ENCODE measurements at regions not wholly inside any gene's neighbourhood (a gene's known extent, or its start where the extent isn't known, plus 50 kb on each side); places are given as distances from the start of the nearest gene placed in this dataset.

- POLR2A ChIA-PET (ENCODE audit: unreplicated experiment) = no interaction called here
- Histone ChIP-seq H3K4me1 (ENCODE audit: insufficient read depth, low read length) (no peaks in the 10 kb centered on the region), H3K9me3 (ENCODE audit: low read length) (no peaks in the 10 kb centered on the region), H3K27ac (ENCODE audit: low read length) (no peak overlapping the region), H3K4me2 (ENCODE audit: low read length) (no peak overlapping the region), H3K9me2 (replicated peaks; ENCODE audit: low read length) (no peaks in the 10 kb centered on the region), H3K79me2 (ENCODE audit: low read length) (no peaks in the 10 kb centered on the region), H3K36me3 (ENCODE audit: low read depth, low read length) (no peaks in the 10 kb centered on the region), H3K4me3 (ENCODE audit: low read length) (no peak overlapping the region), H3K27me3 (ENCODE audit: low read length) (peaks cover 10% of the 10 kb centered on the region; the same call in 1 of the 2 replicates), H3F3A (ENCODE audit: low read length, unreplicated experiment) (no peaks in the 10 kb centered on the region), H2AFZ (ENCODE audit: low read length) (no peak overlapping the region), H4K20me1 (ENCODE audit: low read length) (no peaks in the 10 kb centered on the region), H3K9ac (ENCODE audit: low read length) (no peak overlapping the region)
- TF ChIP-seq EZH2 (IDR thresholded peaks at IDR 0.05; ENCODE audit: low read length, unreplicated experiment) = no peak
- TF ChIP-seq EZH2phosphoT487 (IDR thresholded peaks at IDR 0.05; ENCODE audit: borderline replicate concordance, low read length) = no peak
- TF ChIP-seq, protein P1, sequence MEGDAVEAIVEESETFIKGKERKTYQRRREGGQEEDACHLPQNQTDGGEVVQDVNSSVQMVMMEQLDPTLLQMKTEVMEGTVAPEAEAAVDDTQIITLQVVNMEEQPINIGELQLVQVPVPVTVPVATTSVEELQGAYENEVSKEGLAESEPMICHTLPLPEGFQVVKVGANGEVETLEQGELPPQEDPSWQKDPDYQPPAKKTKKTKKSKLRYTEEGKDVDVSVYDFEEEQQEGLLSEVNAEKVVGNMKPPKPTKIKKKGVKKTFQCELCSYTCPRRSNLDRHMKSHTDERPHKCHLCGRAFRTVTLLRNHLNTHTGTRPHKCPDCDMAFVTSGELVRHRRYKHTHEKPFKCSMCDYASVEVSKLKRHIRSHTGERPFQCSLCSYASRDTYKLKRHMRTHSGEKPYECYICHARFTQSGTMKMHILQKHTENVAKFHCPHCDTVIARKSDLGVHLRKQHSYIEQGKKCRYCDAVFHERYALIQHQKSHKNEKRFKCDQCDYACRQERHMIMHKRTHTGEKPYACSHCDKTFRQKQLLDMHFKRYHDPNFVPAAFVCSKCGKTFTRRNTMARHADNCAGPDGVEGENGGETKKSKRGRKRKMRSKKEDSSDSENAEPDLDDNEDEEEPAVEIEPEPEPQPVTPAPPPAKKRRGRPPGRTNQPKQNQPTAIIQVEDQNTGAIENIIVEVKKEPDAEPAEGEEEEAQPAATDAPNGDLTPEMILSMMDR (conservative IDR thresholded peaks at IDR 0.05; ENCODE audit: low read depth, low read length) = no peak
- ATAC-seq (no peak), DNase-seq (peak; percentile 13)
- no TSS peak for BruUV-seq (replicated peaks)
- intact Hi-C loops (cut with micrococcal nuclease) = no loop called here
- CTCF ChIA-PET = no interaction called here
Measured at GRCh38 chr1:96538883-96539282, 182.7 kb upstream of the PTBP2 start.

DNA sequence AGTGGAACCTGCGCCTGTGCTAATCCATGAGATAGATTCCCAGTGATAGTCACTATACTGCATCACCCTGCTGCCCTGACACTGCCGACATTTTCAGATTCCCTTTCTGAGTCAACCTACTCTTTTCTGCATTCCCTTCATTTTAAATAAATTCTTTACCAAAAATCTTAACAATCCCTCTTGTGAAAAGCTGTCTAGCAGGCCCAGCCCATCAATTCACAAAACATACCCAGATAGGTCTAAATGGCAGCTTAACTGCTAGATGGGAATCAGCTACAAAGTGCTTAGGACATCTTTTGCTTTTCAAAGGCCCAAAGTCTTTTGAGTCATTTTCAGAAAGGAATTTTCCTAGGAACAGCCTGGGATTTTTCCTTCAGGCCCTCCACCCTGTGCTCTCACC lies 180.1 kb upstream of the PTBP2 start:
- Histone ChIP-seq H3K27ac (ENCODE audit: low read length) (no peak overlapping the region), H3K9me3 (ENCODE audit: low read length) (no peaks in the 10 kb centered on the region), H3K27me3 (ENCODE audit: low read length) (peaks cover 10% of the 10 kb centered on the region; the same call in 1 of the 2 replicates), H4K20me1 (ENCODE audit: low read length) (no peaks in the 10 kb centered on the region), H3K9me2 (replicated peaks; ENCODE audit: low read length) (no peaks in the 10 kb centered on the region), H3K4me2 (ENCODE audit: low read length) (no peak overlapping the region), H3K4me1 (ENCODE audit: insufficient read depth, low read length) (no peaks in the 10 kb centered on the region), H3F3A (ENCODE audit: low read length, unreplicated experiment) (no peaks in the 10 kb centered on the region), H3K36me3 (ENCODE audit: low read depth, low read length) (no peaks in the 10 kb centered on the region), H3K79me2 (ENCODE audit: low read length) (no peaks in the 10 kb centered on the region), H3K4me3 (ENCODE audit: low read length) (no peak overlapping the region), H3K9ac (ENCODE audit: low read length) (no peak overlapping the region), H2AFZ (ENCODE audit: low read length) (no peak overlapping the region)
- DNase-seq = no peak
- TF ChIP-seq EZH2phosphoT487 (IDR thresholded peaks at IDR 0.05; ENCODE audit: borderline replicate concordance, low read length) (no peak), EZH2 (IDR thresholded peaks at IDR 0.05; ENCODE audit: low read length, unreplicated experiment) (no peak)
- TF ChIP-seq, protein P1 (conservative IDR thresholded peaks at IDR 0.05; ENCODE audit: low read depth, low read length) = no peak
- no peak for ATAC-seq
- intact Hi-C loops (cut with micrococcal nuclease) = no loop called here
- BruUV-seq (replicated peaks) = no TSS peak
- ChIA-PET CTCF (no interaction called here), POLR2A (ENCODE audit: unreplicated experiment) (interaction anchor here (0.6 kb wide), 1 partner anchor 195 kb away, joined by 10 read pairs; no protein-coding TSS in a partner anchor)

GRCh38 chr1:96544051-96544830 lies 177.3 kb upstream of the PTBP2 start:
- no TSS peak for BruUV-seq (replicated peaks)
- no peaks in the 10 kb centered on the region for H3F3A ChIP-seq (ENCODE audit: low read length, unreplicated experiment)
- H3K9me3 ChIP-seq (ENCODE audit: low read length) = no peaks in the 10 kb centered on the region
- ChIA-PET POLR2A (ENCODE audit: unreplicated experiment) (no interaction called here), CTCF (no interaction called here)
- H3K4me2 ChIP-seq (ENCODE audit: low read length) = no peak overlapping the region
- H3K36me3 ChIP-seq (ENCODE audit: low read depth, low read length) = no peaks in the 10 kb centered on the region
- no peaks in the 10 kb centered on the region for H3K79me2 ChIP-seq (ENCODE audit: low read length)
- no peak overlapping the region for H2AFZ ChIP-seq (ENCODE audit: low read length)
- TF ChIP-seq, protein P1 (conservative IDR thresholded peaks at IDR 0.05; ENCODE audit: low read depth, low read length) = no peak
- TF ChIP-seq EZH2phosphoT487 (IDR thresholded peaks at IDR 0.05; ENCODE audit: borderline replicate concordance, low read length) (no peak), EZH2 (IDR thresholded peaks at IDR 0.05; ENCODE audit: low read length, unreplicated experiment) (no peak)
- DNase-seq (no peak), ATAC-seq (no peak)
- H3K27me3 ChIP-seq (ENCODE audit: low read length) = peaks cover 10% of the 10 kb centered on the region; the same call in 1 of the 2 replicates
- H4K20me1 ChIP-seq (ENCODE audit: low read length) = no peaks in the 10 kb centered on the region
- no peak overlapping the region for H3K27ac ChIP-seq (ENCODE audit: low read length)
- intact Hi-C loops (cut with micrococcal nuclease) = no loop called here
- H3K9me2 ChIP-seq (replicated peaks; ENCODE audit: low read length) = no peaks in the 10 kb centered on the region
- no peak overlapping the region for H3K4me3 ChIP-seq (ENCODE audit: low read length)
- no peak overlapping the region for H3K9ac ChIP-seq (ENCODE audit: low read length)
- no peaks in the 10 kb centered on the region for H3K4me1 ChIP-seq (ENCODE audit: insufficient read depth, low read length)
